IMR-90 (cell line): ENCODE measurements at regions not wholly inside any gene's neighbourhood (a gene's known extent, or its start where the extent isn't known, plus 50 kb on each side); places are given as distances from the start of the nearest gene placed in this dataset.

ENCODE experiments used
- ATAC-seq: fragments of 200-7000 bp; cut with Tn5 transposase; 2 replicates; pipeline ENCODE4 v1.9.1; 2020; ENCODE audit warnings: low read depth, mild to moderate bottlenecking, moderate library complexity
- BruUV-seq: library from RNA; stranded (reverse); fragments of 400-500 nt; replicated peaks from 2 replicates; lab custom pipeline; 2021; lab: Mats Ljungman, UMichigan
- CTCF ChIA-PET: fragments of 300-600 bp; formaldehyde crosslinking; extraction: SDS; loops from one replicate; lab custom pipeline; 2021; ENCODE audit warnings: antibody characterized with exemption; lab: Yijun Ruan, JAX
- POLR2A ChIA-PET: fragments of 300-600 bp; sonication (Branson Sonifier 250); formaldehyde crosslinking; loops from one replicate; lab custom pipeline; 2022; ENCODE audit warnings: antibody characterized with exemption; ENCODE audit not compliant: unreplicated experiment; lab: Charles Lee
- DNase-seq: peaks from one replicate; pipeline ENCODE4 v3.0.0; 2013
- H2AFZ ChIP-seq: replicated peaks from 2 replicates; pipeline ENCODE3; 2013; ENCODE audit warnings: low read length, mild to moderate bottlenecking; ENCODE audit not compliant: poor library complexity
- H2AK5ac ChIP-seq: 2 replicates; pipeline ENCODE4 v1.6.1; 2013; ENCODE audit warnings: low read depth, low read length, inconsistent platforms
- H2AK9ac ChIP-seq: replicated peaks from 2 replicates; pipeline ENCODE3; 2013; ENCODE audit warnings: mild to moderate bottlenecking, low read depth, low read length, moderate library complexity; ENCODE audit not compliant: poor library complexity
- H2BK120ac ChIP-seq: 2 replicates; pipeline ENCODE4 v1.6.1; 2013; ENCODE audit warnings: low read depth, low read length, inconsistent platforms
- H2BK15ac ChIP-seq: 3 replicates; pipeline ENCODE4 v1.6.1; 2013; ENCODE audit warnings: low read depth, low read length, inconsistent platforms
- H2BK20ac ChIP-seq: 2 replicates; pipeline ENCODE4 v1.6.1; 2013; ENCODE audit warnings: low read depth, mild to moderate bottlenecking, inconsistent platforms, low read length, moderate library complexity
- H2BK5ac ChIP-seq: 2 replicates; pipeline ENCODE4 v1.6.1; 2013; ENCODE audit warnings: mild to moderate bottlenecking, low read depth, low read length, inconsistent platforms; ENCODE audit not compliant: poor library complexity, severe bottlenecking
- H3K14ac ChIP-seq: replicated peaks from 2 replicates; pipeline ENCODE4 v1.6.1; 2013; ENCODE audit warnings: low read depth, low read length, inconsistent platforms
- H3K18ac ChIP-seq: 2 replicates; pipeline ENCODE4 v1.6.1; 2013; ENCODE audit warnings: low read depth, low read length, control low read depth
- H3K23ac ChIP-seq: 2 replicates; pipeline ENCODE4 v1.6.1; 2013; ENCODE audit warnings: low read depth, low read length, inconsistent platforms
- H3K27ac ChIP-seq: 2 replicates; pipeline ENCODE4 v1.5.1; 2013; ENCODE audit warnings: mild to moderate bottlenecking, control low read depth, low read length; ENCODE audit not compliant: insufficient read depth
- H3K27me3 ChIP-seq: 2 replicates; pipeline ENCODE4 v1.6.1; 2013; ENCODE audit warnings: low read length; ENCODE audit not compliant: control insufficient read depth, insufficient read depth
- H3K36me3 ChIP-seq: 2 replicates; pipeline ENCODE4 v1.6.1; 2013; ENCODE audit warnings: low read length, mixed read lengths; ENCODE audit not compliant: control insufficient read depth, insufficient read depth
- H3K4ac ChIP-seq: 2 replicates; pipeline ENCODE4 v1.6.1; 2013; ENCODE audit warnings: low read depth, low read length, inconsistent platforms
- H3K4me1 ChIP-seq: 2 replicates; pipeline ENCODE4 v1.6.1; 2013; ENCODE audit warnings: low read length, mixed read lengths; ENCODE audit not compliant: control insufficient read depth, insufficient read depth
- H3K4me2 ChIP-seq: 2 replicates; pipeline ENCODE4 v1.6.1; 2013; ENCODE audit warnings: low read depth, mild to moderate bottlenecking, control low read depth, low read length, moderate library complexity
- H3K4me3 ChIP-seq: 2 replicates; pipeline ENCODE4 v1.5.1; 2013; ENCODE audit warnings: low read depth, mild to moderate bottlenecking, control low read depth, low read length, moderate library complexity; ENCODE audit not compliant: insufficient read depth
- H3K56ac ChIP-seq: 2 replicates; pipeline ENCODE4 v1.6.1; 2013; ENCODE audit warnings: low read length, inconsistent platforms; ENCODE audit not compliant: insufficient read depth; ENCODE audit errors: extremely low read depth
- H3K79me1 ChIP-seq, 2 experiments: 2 replicates each; pipeline ENCODE4 v1.6.1; 2013; ENCODE audit warnings: low read length in 2 of 2, inconsistent platforms in 1 of 2, low read depth in 1 of 2
- H3K9ac ChIP-seq: 2 replicates; pipeline ENCODE4 v1.6.1; 2013; ENCODE audit warnings: low read depth, low read length, control low read depth
- H3K9me1 ChIP-seq: 2 replicates; pipeline ENCODE4 v1.6.1; 2013; ENCODE audit warnings: low read length, inconsistent platforms; ENCODE audit not compliant: insufficient read depth
- H3K9me3 ChIP-seq: 2 replicates; pipeline ENCODE4 v1.6.1; 2013; ENCODE audit warnings: low read length; ENCODE audit not compliant: control insufficient read depth, insufficient read depth
- H4K20me1 ChIP-seq: 2 replicates; pipeline ENCODE4 v1.6.1; 2013; ENCODE audit warnings: low read length, inconsistent platforms; ENCODE audit not compliant: insufficient read depth
- H4K5ac ChIP-seq: 2 replicates; pipeline ENCODE4 v1.6.1; 2013; ENCODE audit warnings: mild to moderate bottlenecking, low read depth, low read length, control low read depth
- H4K8ac ChIP-seq, 2 experiments: 2 replicates each; pipeline ENCODE4 v1.6.1; 2013; ENCODE audit warnings: low read depth in 2 of 2, low read length in 2 of 2, control low read depth in 1 of 2, inconsistent platforms in 1 of 2
- H4K91ac ChIP-seq: 2 replicates; pipeline ENCODE4 v1.6.1; 2013; ENCODE audit warnings: low read depth, low read length, inconsistent platforms; ENCODE audit not compliant: insufficient read depth
- MAFK ChIP-seq: IDR thresholded peaks from 2 replicates; pipeline ENCODE4 v1.6.1; 2012; ENCODE audit warnings: low read depth, low read length, improper control_type of control experiment
- RAD21 ChIP-seq: IDR thresholded peaks from 2 replicates; pipeline ENCODE4 v1.6.1; 2012; ENCODE audit warnings: low read length, improper control_type of control experiment
- WGBS, 2 experiments: methylation state at CpG; one replicate each; pipeline versions ENCODE4 v1.1.5 to v1.1.7; 2013; ENCODE audit warnings: missing lambda C conversion rate in 2 of 2; ENCODE audit not compliant: insufficient read length in 1 of 2; ENCODE audit errors: extremely low coverage in 2 of 2; 5-methylcytosine and 5-hydroxymethylcytosine counted together
- dilution Hi-C: fragments of 300-500 bp; cut with HindIII; formaldehyde crosslinking; loops from one replicate; pipeline ENCODE4 v1.14.3; 2018; ENCODE audit warnings: low sequenced_read_pairs; ENCODE audit not compliant: unreplicated experiment
- in situ Hi-C: fragments of 300-500 bp; cut with MboI; formaldehyde crosslinking; loops from 3 replicates; pipeline ENCODE4 v1.14.3; 2019; ENCODE audit warnings: low sequenced_read_pairs, inconsistent platforms, mixed read lengths
- intact Hi-C: fragments of 100-400 bp; cut with micrococcal nuclease; formaldehyde crosslinking; loops from 2 replicates; pipeline ENCODE4 v1.10.0; 2022

DNA sequence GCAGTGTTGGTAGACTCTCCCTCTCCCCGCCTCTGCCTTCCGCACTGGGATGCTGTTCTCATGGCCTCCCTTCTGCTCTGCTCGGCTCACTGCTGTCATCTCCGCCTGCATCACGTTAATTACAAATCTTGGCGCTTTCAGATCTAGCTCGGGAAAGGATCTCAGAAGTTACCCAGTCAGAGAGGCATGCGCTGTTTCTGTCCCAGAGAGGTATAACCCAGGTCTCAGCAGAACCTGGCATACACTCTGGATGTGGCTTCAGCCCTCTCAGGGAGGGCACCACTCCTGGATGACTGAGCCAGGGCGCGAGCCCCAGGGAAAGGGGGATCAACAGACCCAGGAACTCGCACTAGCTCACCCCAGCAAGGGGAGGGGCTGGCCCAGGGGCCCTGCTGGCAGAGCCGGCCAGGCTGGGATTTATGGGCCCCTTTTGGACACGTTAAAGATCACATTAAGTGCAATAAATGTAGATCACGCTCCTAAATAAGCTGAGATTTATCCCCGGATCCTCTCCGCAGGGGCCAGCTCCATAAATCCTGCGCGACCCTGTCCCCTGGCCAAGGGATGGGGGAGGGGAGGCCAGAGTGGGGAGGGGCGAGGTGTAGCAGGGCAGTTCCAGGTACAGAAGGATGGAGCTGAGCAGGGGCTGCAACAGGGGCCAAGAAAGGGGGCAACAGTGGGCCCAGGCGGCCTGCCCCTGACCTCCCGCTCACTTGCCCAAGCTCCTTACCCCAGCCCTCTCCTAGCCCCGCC, 101.3 kb upstream of the ZBTB40 start:
- H3K4me3 ChIP-seq: no peak overlapping the region
- no peak overlapping the region for H2AK5ac ChIP-seq
- ChIA-PET CTCF (no interaction called here), POLR2A (no interaction called here)
- no peak overlapping the region for H2BK5ac ChIP-seq
- no peak overlapping the region for H3K9ac ChIP-seq
- DNase-seq (no peak), ATAC-seq (no peak)
- no peak overlapping the region for H3K4ac ChIP-seq
- no peak overlapping the region for H4K5ac ChIP-seq
- no peaks in the 10 kb centered on the region for H4K20me1 ChIP-seq
- H2BK20ac ChIP-seq: no peak overlapping the region
- in situ Hi-C loops: no loop called here
- no peaks in the 10 kb centered on the region for H3K9me1 ChIP-seq
- no peak overlapping the region for H3K23ac ChIP-seq
- WGBS, 2 experiments: 7% methylated on average over 9 of the region's 22 CpGs; no CpG with 5 or more reads in 1 of the 2 experiments
- H2AFZ ChIP-seq: no peak overlapping the region
- dilution Hi-C loops: no loop called here
- no peak overlapping the region for H3K4me2 ChIP-seq
- no peak overlapping the region for H3K27ac ChIP-seq
- H3K4me1 ChIP-seq: no peaks in the 10 kb centered on the region
- no TSS peak for BruUV-seq
- no peak overlapping the region for H4K91ac ChIP-seq
- no peak overlapping the region for H2BK120ac ChIP-seq
- no peaks in the 10 kb centered on the region for H3K79me1 ChIP-seq
- H3K56ac ChIP-seq: no peak overlapping the region
- no peak overlapping the region for H3K14ac ChIP-seq
- H3K9me3 ChIP-seq: no peaks in the 10 kb centered on the region
- no peak for TF ChIP-seq MAFK
- TF ChIP-seq RAD21: no peak
- peaks cover 66% of the 10 kb centered on the region for H3K27me3 ChIP-seq
- no peak overlapping the region for H2BK15ac ChIP-seq
- H3K18ac ChIP-seq: no peak overlapping the region
- H3K36me3 ChIP-seq: no peaks in the 10 kb centered on the region
- H2AK9ac ChIP-seq: no peak overlapping the region
- no peak overlapping the region for H4K8ac ChIP-seq
- intact Hi-C loops: no loop called here
